GM21529 (cell line): ENCODE measurements at regions not wholly inside any gene's neighbourhood (a gene's known extent, or its start where the extent isn't known, plus 50 kb on each side); places are given as distances from the start of the nearest gene placed in this dataset.

Experiments used
- ATAC-seq: cut with Tn5 transposase; IDR thresholded peaks from one replicate; pipeline ENCODE4 v1.9.1; 2021; ENCODE audit not compliant: unreplicated experiment

DNA sequence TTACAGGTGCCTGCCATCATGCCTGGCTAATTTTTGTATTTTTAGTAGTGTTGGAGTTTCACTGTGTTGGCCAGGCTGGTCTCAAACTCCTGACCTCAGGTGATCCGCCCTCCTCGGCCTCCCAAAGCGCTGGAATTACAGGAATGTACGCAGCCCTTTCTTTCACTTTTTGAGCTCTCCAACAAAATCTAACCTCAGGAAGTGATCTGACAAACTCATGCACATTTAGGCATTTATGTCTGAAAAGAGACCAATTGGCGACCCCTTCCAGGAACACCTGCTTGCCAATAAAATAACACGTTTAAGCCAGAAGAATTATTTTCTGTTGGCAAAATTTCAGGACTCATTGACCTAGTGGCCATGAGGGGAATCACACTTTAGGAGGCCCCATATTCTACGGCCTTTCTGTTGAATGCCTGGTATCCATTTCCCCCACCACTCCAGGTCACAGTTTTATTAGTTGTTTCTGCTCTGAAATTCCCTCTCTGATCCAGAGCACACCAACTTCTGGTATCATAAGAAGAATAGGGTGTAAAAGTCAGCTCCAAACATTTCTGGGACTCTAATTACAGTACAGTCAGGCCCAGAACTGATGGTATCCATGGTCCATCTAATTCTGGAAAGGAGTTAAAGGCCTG, 65.8 kb upstream of the FRMD4A start:
- ATAC-seq = no peak

DNA sequence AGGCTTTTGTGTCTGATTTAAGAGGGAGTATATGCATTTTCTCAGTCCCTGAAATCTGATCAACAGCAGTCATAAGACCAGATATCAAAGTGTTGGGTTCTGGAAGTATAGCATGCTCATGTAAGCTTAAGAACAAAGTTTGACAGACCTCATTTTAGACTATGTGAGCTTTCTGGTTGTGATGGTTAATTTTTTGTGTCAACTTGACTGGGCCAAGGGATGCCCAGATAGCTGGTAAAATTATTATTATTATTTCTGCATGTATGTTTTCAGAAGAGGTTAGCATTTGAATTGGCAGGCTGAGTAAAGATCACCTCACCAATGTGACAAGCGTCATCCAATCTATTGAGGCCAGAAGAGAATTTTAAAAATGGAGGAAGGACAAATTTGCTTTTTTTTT, 63.5 kb upstream of the FRMD4A start:
- no peak for ATAC-seq

DNA sequence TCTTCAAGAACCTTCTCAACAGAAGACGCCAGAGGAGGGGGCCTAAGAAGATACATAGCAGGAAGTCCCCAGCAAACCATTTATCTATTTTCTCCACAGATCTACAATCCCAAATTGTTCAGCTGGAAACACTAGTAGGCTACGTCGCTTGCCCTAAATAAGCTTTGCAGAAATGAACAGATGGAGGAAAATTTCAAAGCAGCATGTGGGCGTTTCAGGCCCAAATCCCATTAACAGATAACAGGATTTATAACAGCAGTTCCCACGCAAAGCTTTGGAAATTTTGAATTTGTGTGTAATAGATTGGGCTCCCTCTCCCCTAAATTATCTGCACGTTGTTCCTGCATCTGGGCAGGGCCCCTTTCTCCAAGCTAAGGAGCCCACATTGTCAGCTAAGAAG, 60.6 kb upstream of the FRMD4A start:
- no peak for ATAC-seq

DNA sequence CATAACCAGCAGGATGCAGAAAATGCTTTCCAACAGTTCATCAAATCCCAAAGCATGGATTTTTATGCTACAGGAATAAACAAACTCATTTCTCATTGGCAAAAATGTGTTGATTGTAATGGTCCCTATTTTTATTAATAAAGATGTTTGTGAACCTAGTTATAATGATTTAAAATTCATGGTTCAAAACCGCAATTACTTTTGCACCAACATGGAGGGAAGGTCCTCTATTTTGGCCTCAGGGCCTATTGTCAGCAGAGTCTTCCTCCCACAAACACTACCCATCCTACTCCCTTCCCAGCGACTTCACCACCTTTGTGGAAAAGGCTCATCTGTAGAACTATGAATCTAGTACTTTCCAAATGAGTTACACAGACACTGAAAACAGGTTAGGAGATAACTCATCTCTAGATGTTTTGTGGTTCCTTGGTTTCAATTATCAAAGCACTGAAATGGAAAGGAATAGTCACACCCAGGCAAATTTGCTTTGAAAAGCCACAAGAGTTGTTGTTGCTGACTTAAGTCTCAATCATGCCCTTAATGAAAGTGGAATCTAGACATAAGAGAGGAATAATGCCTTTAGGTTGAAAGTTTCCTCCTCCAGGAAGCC, 59.4 kb upstream of the FRMD4A start:
- peak; percentile 90 for ATAC-seq

DNA sequence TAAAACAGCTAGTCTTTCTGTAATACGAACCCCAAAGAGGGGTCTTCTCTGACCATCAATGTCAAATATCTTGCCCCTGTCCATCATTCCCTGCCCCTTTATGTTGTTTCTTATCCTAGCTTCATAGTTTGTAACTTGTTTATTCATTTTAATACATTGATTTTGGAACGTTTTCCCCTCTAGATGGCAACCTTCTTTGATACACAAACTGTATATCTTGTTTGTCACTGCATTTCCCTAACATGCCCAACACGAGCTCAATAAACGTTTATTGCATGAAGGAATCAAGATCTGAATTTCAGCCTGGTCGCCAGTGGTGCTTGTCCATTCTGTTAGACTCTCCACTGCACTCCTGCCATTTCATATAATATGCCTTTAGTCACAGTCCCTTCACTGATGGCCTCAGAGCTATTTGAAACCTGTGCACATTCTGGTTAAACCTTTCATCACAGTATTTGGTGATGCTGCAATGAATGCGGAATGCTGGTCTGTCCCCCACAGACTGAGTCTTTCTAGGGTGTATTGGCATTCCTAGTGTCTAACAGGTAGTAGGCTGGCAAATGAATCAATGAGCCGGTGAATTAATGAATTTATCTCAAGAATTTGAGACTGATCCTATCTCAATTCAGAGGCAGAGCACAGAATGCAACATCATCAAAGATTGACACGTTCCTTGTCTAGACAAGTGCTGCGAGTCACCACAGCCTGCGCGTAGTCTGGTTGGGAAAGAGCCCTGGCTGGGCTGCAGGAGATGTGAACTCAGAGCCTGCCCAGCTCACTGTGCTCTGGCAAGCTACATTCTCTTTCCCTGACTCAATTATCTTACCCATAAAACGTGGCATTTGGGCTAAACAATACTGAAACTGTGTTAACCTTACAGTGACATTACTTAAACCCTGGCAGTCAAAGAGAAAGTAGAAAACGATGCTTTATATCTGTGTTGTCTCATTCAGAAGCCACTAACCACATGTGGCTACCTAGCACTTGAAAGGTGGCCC, 55.2 kb upstream of the FRMD4A start:
- ATAC-seq = no peak

DNA sequence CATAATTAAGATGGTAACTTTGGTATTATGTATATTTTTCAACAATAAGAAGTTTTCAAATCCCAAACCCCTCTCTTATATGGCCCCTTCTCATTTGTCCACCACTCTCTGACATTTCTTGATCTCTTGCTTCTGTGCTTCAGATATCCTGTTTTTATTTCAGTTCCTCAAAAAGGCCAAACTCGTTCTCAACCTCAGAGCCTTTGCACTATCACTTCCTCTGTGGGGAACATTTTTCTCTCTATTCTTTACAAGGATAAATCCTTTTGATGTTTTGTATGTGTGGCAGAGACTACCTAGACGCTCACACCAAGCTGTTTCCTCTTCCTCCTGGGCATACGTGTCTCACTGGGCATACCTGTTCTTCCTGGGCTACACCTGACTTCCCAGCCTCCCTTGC, 54.2 kb upstream of the FRMD4A start:
- no peak for ATAC-seq

DNA sequence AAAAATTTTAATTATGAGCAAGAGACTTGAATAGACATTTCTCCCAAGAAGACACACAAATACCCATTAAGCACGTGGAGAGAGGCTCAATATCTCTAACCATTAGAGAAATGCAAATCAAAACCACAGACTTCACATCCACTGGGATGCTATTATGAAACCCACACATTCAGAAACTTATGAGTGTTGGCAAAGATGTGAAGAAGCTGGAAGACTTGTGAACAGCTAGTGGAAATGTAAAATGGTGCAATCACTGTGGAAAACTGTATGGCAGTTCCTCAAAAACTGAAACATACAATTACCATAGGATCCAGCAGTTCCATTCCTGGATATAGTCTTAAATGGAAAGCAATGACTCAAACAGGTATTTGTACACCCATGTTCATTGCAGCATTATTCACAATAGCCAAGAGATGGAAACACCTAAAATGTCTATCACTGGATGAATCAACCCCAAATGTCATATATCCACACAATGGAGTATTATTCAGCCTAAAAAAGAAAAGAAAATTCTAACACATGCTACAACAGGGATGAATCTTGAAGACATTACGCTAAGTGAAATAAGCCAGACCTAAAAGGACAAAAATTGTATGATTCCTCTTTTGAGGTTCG, 53.5 kb upstream of the FRMD4A start:
- no peak for ATAC-seq

DNA sequence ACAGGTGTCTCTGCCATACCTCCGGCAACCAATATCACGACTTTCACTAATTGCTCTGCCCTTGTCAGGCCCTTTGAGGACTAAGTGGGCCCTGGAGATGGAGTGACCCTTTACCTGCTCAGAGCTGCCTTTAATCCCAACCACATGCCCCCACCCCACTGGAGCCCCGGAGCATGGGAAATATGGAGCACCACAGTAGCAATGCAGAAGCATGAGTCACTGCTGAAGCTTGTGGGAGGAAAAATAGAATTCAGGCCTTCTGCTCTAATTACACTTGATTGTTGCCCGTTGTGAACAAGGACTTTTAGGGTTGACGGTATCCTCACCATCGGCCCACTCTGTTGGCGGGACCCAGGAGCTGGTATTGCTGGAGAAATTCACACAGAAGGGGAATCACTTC, 52.5 kb upstream of the FRMD4A start:
- no peak for ATAC-seq

DNA sequence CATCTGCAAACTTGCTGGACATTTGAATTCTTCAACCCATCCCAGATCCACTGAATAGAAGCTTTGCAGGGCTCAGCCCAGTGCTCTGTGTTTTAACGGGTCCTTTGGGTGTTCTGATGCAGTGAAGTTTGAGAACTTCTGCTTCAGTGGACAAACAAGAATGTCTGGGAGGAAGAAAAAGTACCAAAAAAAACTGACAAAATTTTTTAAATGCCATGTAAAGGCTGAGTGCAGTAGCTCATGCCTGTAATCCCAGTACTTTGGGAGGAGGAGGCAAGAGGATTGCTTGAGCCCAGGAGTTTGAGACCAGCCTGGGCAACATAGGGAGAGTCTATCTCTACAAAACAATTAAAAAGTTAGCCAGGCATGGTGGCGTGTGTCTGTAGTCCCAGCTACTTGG, 51.8 kb upstream of the FRMD4A start:
- ATAC-seq = no peak

DNA sequence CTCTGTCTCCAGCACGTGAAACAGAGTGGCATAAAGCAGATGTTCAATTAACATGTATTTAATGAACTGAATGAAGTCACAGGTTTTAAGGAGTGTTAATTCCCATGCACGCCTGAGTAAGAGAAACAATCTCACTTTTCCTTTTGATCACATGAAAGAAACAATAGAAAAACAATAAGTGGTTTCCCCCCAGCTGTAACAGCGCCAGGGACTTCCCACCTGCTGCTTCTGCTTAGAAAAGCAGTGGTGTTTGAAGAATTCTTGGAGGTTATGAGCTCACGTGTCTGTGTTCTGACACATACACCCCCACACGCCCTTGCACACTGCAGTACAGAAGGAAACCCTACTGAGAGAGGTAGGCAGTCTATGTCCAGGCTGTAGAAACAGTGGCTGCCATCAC, 51.3 kb upstream of the FRMD4A start:
- ATAC-seq = peak; percentile 84

DNA sequence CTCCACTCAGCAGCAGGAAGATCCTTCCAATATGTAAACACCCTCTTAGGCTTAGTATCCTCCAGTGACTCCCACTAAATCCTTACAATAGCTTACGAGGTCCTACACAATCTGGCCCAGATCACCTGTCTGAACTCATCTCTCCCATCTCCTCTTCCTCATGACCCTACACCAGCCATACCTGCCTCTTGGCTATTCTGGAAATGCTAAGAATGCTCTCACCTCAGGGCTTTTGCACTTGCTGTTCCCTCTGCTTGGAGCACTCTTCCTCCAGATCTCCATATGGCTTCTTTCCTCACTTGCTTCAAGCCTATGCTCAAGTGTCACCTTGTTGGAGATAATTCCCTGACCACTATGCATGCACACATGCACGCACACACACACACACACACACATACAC, 50.8 kb upstream of the FRMD4A start:
- ATAC-seq = no peak

DNA sequence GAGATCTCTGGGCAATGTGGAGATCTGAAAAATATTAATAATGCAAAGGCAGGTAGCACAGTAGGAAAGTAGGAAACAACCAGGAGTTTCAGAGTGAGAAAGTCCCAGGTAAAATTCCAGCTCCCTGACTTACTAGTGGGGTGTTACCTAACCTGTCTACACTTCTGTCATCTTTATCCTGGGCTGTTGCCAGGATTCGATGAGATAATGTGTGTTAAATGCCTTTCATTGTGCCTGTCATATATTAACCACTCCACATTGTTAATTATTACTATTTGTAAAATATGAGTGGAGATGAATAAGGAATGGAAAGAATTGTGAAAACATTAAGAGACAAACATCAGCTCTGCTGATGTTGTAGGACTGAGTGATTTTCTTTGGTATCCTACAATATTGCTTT, 50.0 kb upstream of the FRMD4A start:
- ATAC-seq = no peak
